ENCODE measurements at regions not wholly inside any gene's neighbourhood (a gene's known extent, or its start where the extent isn't known, plus 50 kb on each side); places are given as distances from the start of the nearest gene placed in this dataset.

DNA sequence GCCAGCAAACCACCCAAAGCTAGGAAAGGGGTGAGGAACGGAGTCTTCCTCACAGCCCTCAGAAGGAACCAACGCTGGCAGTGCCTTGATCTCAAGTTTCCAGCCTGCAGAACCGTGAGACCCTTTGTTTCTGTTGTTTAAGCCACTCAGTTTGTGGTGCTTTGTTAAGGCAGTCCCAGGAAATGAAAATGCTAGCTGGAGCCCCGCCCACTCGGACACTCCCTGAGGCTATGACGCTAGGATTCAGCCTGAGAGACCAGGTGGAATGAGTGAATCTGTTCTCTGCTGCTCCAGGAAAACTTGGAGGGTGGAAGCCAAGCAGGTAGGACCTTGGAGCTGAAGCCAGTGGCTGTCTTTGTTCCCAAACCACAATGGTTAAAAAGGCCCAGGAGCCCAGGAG is 196.5 kb upstream of the POU3F1 start:
- H4K8ac ChIP-seq (replicated peaks; ENCODE audit: insufficient read length, low read depth, low read length): no peak overlapping the region
- no peak overlapping the region for H4K5ac ChIP-seq (ENCODE audit: insufficient read length, low read depth, low read length)
- H3K27me3 ChIP-seq (ENCODE audit: insufficient read depth, low read length): 0 out of 2 replicates have a peak, but pooled peaks cover 3% of the 10 kb centered on the region
- H3K79me1 ChIP-seq (ENCODE audit: insufficient read depth, low read depth, low read length, poor library complexity, severe bottlenecking): no peaks in the 10 kb centered on the region
- no peak overlapping the region for H3K27ac ChIP-seq (ENCODE audit: insufficient read length, low read depth, low read length)
- no peak overlapping the region; the same call in 1 of the 2 replicates for H2BK15ac ChIP-seq (ENCODE audit: low read depth, low read length)
- TF ChIP-seq, protein P1, sequence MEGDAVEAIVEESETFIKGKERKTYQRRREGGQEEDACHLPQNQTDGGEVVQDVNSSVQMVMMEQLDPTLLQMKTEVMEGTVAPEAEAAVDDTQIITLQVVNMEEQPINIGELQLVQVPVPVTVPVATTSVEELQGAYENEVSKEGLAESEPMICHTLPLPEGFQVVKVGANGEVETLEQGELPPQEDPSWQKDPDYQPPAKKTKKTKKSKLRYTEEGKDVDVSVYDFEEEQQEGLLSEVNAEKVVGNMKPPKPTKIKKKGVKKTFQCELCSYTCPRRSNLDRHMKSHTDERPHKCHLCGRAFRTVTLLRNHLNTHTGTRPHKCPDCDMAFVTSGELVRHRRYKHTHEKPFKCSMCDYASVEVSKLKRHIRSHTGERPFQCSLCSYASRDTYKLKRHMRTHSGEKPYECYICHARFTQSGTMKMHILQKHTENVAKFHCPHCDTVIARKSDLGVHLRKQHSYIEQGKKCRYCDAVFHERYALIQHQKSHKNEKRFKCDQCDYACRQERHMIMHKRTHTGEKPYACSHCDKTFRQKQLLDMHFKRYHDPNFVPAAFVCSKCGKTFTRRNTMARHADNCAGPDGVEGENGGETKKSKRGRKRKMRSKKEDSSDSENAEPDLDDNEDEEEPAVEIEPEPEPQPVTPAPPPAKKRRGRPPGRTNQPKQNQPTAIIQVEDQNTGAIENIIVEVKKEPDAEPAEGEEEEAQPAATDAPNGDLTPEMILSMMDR (conservative IDR thresholded peaks at IDR 0.05): no peak
- H3K4me3 Mint-ChIP-seq: no peak overlapping the region
- no peaks in the 10 kb centered on the region for H3K23me2 ChIP-seq (ENCODE audit: insufficient read length, low read depth, low read length, poor library complexity, severe bottlenecking)
- peaks cover 13% of the 10 kb centered on the region; the same call in 1 of the 2 replicates for H3K4me1 ChIP-seq (ENCODE audit: insufficient read depth, low read length)
- whole genome bisulfite sequencing (ENCODE audit: extremely low coverage, insufficient read length, low lambda C conversion rate): no CpG with 5 or more reads among the region's 6 CpGs
- peak overlapping the region; percentile 55 for H3K14ac ChIP-seq (ENCODE audit: insufficient read depth, low read length)
- no peak overlapping the region for H3K56ac ChIP-seq (ENCODE audit: insufficient read length, low read depth, low read length)
- no peak overlapping the region for H2AFZ ChIP-seq (ENCODE audit: low read length)
- H3K9ac ChIP-seq (ENCODE audit: extremely low read depth, insufficient read length, low read length): no peak overlapping the region
- H3K9me3 Mint-ChIP-seq: no peaks in the 10 kb centered on the region; a peak in 1 of 5 replicates
- H3K4me1 Mint-ChIP-seq: peaks cover 43 to 47% of the 10 kb centered on the region in 2 experiments
- no peak overlapping the region for H2AK5ac ChIP-seq (ENCODE audit: insufficient read length, low read length)
- H3T11ph ChIP-seq (ENCODE audit: low read length): no peak overlapping the region
- H3K27ac Mint-ChIP-seq: no peak overlapping the region
- no peaks in the 10 kb centered on the region for H4K20me1 ChIP-seq (ENCODE audit: control insufficient read depth, insufficient read depth, insufficient read length)
- H2BK120ac ChIP-seq (ENCODE audit: low read depth, low read length, poor library complexity, severe bottlenecking): no peak overlapping the region
- H3K36me3 Mint-ChIP-seq (ENCODE audit: insufficient read depth in 1 of 3, low read depth in 3 of 3): no peaks in the 10 kb centered on the region
- H3K18ac ChIP-seq (ENCODE audit: insufficient read length, low read depth, low read length): no peak overlapping the region
- no peak overlapping the region for H2BK12ac ChIP-seq (ENCODE audit: insufficient read length, low read depth, low read length)
- no peak overlapping the region for H3K23ac ChIP-seq (ENCODE audit: insufficient read length, low read depth, low read length)
- H4K91ac ChIP-seq (ENCODE audit: insufficient read length, low read depth, low read length): no peak overlapping the region
- H3K27me3 Mint-ChIP-seq (ENCODE audit: low read depth): peaks cover 6% of the 10 kb centered on the region
- H3K4me2 ChIP-seq (ENCODE audit: insufficient read depth, insufficient read length, low read length): no peak overlapping the region
- no peaks in the 10 kb centered on the region for H3K9me3 ChIP-seq (ENCODE audit: control insufficient read depth, low read depth, low read length)
- H3K4ac ChIP-seq (ENCODE audit: low read depth, low read length): no peak overlapping the region
- DNase-seq: peak; percentile 57
- H2BK20ac ChIP-seq (ENCODE audit: low read depth, low read length, poor library complexity, severe bottlenecking): no peak overlapping the region
- no peaks in the 10 kb centered on the region for H3K79me2 ChIP-seq (ENCODE audit: insufficient read depth, low read length)
- H2BK5ac ChIP-seq (ENCODE audit: insufficient read length, low read length): no peak overlapping the region

Measured in H9 (cell line).